Panc1 (cell line): ENCODE measurements at regions not wholly inside any gene's neighbourhood (a gene's known extent, or its start where the extent isn't known, plus 50 kb on each side); places are given as distances from the start of the nearest gene placed in this dataset.

Experiments used
- TF ChIP-seq, protein P1 (sequence below), 2 experiments: IDR thresholded peaks; 2 replicates each; pipeline ENCODE4 v1.6.1; 2011 to 2012; ENCODE audit warnings: low read depth in 2 of 2, control low read depth in 1 of 2, low read length in 1 of 2, mild to moderate bottlenecking in 1 of 2, moderate library complexity in 1 of 2; ENCODE audit not compliant: insufficient read depth in 1 of 2
- TF ChIP-seq, protein P2 (sequence below): fragments of 450-650 bp; IDR thresholded peaks from 2 replicates; pipeline ENCODE4 v1.5.1; 2017; ENCODE audit warnings: mild to moderate bottlenecking

DNA sequence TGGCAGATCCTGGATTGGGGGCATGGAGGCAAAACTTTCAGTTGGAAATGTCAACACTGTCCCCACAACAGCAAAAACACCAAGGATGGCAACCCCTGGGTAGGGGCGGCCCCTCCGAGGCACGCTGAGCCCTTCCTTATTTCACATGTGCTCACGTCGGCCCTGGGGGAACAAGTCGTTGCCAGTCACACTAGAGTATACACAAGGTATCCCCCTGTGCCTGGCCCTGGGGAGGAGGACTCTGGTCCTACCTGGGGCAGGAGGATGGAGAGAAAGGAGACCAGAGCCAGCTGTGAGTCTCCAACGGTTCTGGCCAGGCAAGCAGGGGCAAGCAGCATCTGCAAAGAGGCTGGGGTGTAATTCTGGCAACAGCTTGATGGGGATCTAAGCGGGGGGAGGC is 126.9 kb upstream of the FOXD4L5 start:
- TF ChIP-seq, protein P1, sequence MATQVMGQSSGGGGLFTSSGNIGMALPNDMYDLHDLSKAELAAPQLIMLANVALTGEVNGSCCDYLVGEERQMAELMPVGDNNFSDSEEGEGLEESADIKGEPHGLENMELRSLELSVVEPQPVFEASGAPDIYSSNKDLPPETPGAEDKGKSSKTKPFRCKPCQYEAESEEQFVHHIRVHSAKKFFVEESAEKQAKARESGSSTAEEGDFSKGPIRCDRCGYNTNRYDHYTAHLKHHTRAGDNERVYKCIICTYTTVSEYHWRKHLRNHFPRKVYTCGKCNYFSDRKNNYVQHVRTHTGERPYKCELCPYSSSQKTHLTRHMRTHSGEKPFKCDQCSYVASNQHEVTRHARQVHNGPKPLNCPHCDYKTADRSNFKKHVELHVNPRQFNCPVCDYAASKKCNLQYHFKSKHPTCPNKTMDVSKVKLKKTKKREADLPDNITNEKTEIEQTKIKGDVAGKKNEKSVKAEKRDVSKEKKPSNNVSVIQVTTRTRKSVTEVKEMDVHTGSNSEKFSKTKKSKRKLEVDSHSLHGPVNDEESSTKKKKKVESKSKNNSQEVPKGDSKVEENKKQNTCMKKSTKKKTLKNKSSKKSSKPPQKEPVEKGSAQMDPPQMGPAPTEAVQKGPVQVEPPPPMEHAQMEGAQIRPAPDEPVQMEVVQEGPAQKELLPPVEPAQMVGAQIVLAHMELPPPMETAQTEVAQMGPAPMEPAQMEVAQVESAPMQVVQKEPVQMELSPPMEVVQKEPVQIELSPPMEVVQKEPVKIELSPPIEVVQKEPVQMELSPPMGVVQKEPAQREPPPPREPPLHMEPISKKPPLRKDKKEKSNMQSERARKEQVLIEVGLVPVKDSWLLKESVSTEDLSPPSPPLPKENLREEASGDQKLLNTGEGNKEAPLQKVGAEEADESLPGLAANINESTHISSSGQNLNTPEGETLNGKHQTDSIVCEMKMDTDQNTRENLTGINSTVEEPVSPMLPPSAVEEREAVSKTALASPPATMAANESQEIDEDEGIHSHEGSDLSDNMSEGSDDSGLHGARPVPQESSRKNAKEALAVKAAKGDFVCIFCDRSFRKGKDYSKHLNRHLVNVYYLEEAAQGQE (IDR thresholded peaks at IDR 0.05; ENCODE audit: insufficient read depth in 1 of 2, low read depth in 2 of 2, low read length in 1 of 2) = no peak
- TF ChIP-seq, protein P2, sequence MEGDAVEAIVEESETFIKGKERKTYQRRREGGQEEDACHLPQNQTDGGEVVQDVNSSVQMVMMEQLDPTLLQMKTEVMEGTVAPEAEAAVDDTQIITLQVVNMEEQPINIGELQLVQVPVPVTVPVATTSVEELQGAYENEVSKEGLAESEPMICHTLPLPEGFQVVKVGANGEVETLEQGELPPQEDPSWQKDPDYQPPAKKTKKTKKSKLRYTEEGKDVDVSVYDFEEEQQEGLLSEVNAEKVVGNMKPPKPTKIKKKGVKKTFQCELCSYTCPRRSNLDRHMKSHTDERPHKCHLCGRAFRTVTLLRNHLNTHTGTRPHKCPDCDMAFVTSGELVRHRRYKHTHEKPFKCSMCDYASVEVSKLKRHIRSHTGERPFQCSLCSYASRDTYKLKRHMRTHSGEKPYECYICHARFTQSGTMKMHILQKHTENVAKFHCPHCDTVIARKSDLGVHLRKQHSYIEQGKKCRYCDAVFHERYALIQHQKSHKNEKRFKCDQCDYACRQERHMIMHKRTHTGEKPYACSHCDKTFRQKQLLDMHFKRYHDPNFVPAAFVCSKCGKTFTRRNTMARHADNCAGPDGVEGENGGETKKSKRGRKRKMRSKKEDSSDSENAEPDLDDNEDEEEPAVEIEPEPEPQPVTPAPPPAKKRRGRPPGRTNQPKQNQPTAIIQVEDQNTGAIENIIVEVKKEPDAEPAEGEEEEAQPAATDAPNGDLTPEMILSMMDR = no peak
